ENCODE measurements at regions not wholly inside any gene's neighbourhood (a gene's known extent, or its start where the extent isn't known, plus 50 kb on each side); places are given as distances from the start of the nearest gene placed in this dataset.
"Not testable (repeated sequence)": the region's sequence is repeated elsewhere in the genome, so short reads cannot be mapped to it uniquely, and the experiment has no call there.

GRCh38 chr4:28449085-28449484, 1588.4 kb downstream of the STIM2 start:
- H3K36me3 Mint-ChIP-seq (ENCODE audit: low read depth) = no peaks in the 10 kb centered on the region
- DNase-seq (ENCODE audit: low read depth, low spot score) = no peak
- no peak overlapping the region for H3K27ac Mint-ChIP-seq (ENCODE audit: unreplicated experiment)

GRCh38 chr4:28451346-28451745, 1590.7 kb downstream of the STIM2 start:
- DNase-seq (ENCODE audit: low read depth, low spot score) = no peak
- TF ChIP-seq CTCF (conservative IDR thresholded peaks at IDR 0.05) = no peak
- Mint-ChIP-seq H3K4me1 (no peaks in the 10 kb centered on the region), H3K27me3 (ENCODE audit: low read depth) (no peaks in the 10 kb centered on the region), H3K36me3 (ENCODE audit: low read depth) (peaks cover 6% of the 10 kb centered on the region), H3K9me3 (peaks cover 9% of the 10 kb centered on the region), H3K27ac (ENCODE audit: unreplicated experiment) (no peak overlapping the region), H3K4me3 (no peak overlapping the region)

More at GRCh38 chr4:28449085-28449484, 1588.4 kb downstream of the STIM2 start:
- no peaks in the 10 kb centered on the region for H3K27me3 Mint-ChIP-seq (ENCODE audit: low read depth)
- H3K9me3 Mint-ChIP-seq = peaks cover 4% of the 10 kb centered on the region
- peaks cover 1% of the 10 kb centered on the region for H3K4me1 Mint-ChIP-seq
- H3K4me3 Mint-ChIP-seq = no peak overlapping the region
- no peak for TF ChIP-seq CTCF (conservative IDR thresholded peaks at IDR 0.05)

- Mint-ChIP-seq H3K36me3 (ENCODE audit: low read depth) (no peaks in the 10 kb centered on the region), H3K4me3 (no peak overlapping the region), H3K27me3 (ENCODE audit: low read depth) (no peaks in the 10 kb centered on the region), H3K27ac (ENCODE audit: unreplicated experiment) (no peak overlapping the region), H3K4me1 (no peaks in the 10 kb centered on the region), H3K9me3 (peaks cover 2% of the 10 kb centered on the region)
- no peak for TF ChIP-seq CTCF (conservative IDR thresholded peaks at IDR 0.05)
- no peak for DNase-seq (ENCODE audit: low read depth, low spot score)
These were observed 1602.4 kb downstream of the STIM2 start for GRCh38 chr4:28462766-28463700.

GRCh38 chr4:28464823-28465222, 1604.2 kb downstream of the STIM2 start:
- H3K36me3 Mint-ChIP-seq (ENCODE audit: low read depth) = no peaks in the 10 kb centered on the region
- TF ChIP-seq CTCF (conservative IDR thresholded peaks at IDR 0.05) = no peak
- peaks cover 2% of the 10 kb centered on the region for H3K9me3 Mint-ChIP-seq
- no peak overlapping the region for H3K4me3 Mint-ChIP-seq
- no peaks in the 10 kb centered on the region for H3K4me1 Mint-ChIP-seq
- DNase-seq (ENCODE audit: low read depth, low spot score) = no peak
- H3K27me3 Mint-ChIP-seq (ENCODE audit: low read depth) = no peaks in the 10 kb centered on the region
- no peak overlapping the region for H3K27ac Mint-ChIP-seq (ENCODE audit: unreplicated experiment)

GRCh38 chr4:28466886-28467285, 1606.2 kb downstream of the STIM2 start:
- H3K9me3 Mint-ChIP-seq; H3K27ac Mint-ChIP-seq (ENCODE audit: unreplicated experiment); H3K4me3 Mint-ChIP-seq; H3K36me3 Mint-ChIP-seq (ENCODE audit: low read depth); H3K27me3 Mint-ChIP-seq (ENCODE audit: low read depth); DNase-seq (ENCODE audit: low read depth, low spot score); H3K4me1 Mint-ChIP-seq: not testable (repeated sequence)

- Mint-ChIP-seq H3K36me3 (ENCODE audit: low read depth) (peaks cover 2% of the 10 kb centered on the region), H3K9me3 (peaks cover 5% of the 10 kb centered on the region), H3K27ac (ENCODE audit: unreplicated experiment) (no peak overlapping the region), H3K4me3 (no peak overlapping the region), H3K4me1 (no peaks in the 10 kb centered on the region), H3K27me3 (ENCODE audit: low read depth) (no peaks in the 10 kb centered on the region)
- TF ChIP-seq CTCF (conservative IDR thresholded peaks at IDR 0.05) = no peak
- no peak for DNase-seq (ENCODE audit: low read depth, low spot score)
These were observed 1608.7 kb downstream of the STIM2 start for GRCh38 chr4:28469387-28469786.

Data from neural crest cell (in vitro differentiated cells).